Activated CD4-positive, alpha-beta T cell treated with anti-CD3 and anti-CD28 coated beads, Interleukin-2, amount 50 U/mL, for 48 hours (primary cell): ENCODE measurements at regions not wholly inside any gene's neighbourhood (a gene's known extent, or its start where the extent isn't known, plus 50 kb on each side); places are given as distances from the start of the nearest gene placed in this dataset.

ENCODE experiments used
- DNase-seq, 2 experiments: peaks; one replicate each; pipeline ENCODE4 v3.0.0-alpha.2; 2020

DNA sequence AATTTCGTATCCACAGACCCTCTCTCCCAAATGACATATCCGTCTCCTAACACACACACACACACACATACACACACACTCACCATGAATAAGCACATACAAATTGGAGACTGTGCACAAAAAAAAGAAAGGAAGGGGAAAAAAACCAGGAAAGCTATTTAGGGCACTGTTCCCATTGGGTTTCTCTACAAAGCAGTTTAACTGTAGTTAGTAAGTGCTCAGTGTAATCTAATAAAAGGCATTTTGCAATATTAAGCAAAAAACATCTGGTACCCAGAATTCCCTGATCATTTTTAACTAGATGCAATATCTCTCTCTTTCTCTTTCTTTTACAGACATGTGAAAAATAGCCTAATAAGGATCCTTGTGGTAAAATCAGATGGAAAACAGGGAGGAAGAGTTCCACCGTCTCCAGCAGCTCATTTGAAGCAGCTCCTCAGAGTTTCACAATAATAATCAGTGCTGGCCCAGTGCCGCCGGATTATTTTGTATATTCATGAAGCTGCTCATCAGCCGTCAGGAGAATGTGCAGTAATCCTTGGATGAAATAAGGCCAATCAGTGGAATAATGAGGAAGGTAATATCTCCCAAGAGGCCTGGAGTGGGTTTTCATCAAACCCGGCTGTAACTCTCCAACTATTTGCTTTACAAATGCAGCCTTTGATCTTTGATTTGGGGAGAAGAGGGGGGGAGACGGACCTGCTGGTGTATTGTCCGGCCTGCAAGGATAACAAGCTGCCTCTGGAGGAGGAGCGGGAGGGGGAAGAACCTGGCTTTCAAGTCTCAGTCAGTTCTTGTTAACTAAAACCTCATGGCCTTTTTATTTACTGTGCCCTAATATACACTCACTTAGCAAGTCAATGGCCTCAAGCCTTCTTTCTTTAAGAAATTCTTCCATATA is 227.6 kb upstream of the SMIM21 start:
- no peak for DNase-seq

DNA sequence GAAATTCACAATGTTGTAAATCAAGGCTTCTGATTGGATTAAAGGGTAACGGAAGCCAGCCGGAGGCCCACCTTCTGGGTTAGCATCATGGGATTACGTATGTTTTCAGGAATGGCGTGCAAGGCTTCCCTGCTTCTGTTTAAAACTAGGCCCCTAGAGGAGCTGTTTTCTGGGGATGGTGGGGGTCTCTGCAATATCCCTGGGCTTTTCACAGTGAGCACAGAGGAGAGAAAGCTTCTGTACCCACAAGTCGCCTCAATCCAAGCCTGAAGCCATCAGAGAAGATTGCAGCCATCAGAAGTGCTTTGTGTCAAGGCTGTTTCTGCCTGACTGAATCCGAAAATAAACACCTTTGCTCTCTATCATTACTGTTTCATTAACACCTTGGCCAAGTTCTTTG is 226.9 kb upstream of the SMIM21 start:
- DNase-seq = no peak

DNA sequence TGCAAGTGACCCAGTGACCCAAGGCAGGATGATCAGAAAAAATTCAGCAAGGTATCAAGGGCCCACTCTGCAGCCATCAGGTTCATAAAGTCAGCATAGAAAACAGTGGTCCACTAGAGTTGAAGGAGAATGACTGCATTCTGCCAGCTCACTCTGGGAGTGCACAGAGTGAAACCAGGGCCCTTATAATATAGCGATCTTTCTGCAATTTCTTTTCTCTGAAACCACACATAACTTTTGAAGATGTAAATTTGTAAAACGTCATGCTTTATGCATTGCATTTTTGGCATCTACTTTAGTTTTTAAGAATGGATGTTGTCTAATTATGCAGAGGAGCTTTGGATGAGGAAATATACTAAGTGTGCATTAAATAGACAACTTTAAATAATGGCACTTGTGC is 225.0 kb upstream of the SMIM21 start:
- no peak for DNase-seq

DNA sequence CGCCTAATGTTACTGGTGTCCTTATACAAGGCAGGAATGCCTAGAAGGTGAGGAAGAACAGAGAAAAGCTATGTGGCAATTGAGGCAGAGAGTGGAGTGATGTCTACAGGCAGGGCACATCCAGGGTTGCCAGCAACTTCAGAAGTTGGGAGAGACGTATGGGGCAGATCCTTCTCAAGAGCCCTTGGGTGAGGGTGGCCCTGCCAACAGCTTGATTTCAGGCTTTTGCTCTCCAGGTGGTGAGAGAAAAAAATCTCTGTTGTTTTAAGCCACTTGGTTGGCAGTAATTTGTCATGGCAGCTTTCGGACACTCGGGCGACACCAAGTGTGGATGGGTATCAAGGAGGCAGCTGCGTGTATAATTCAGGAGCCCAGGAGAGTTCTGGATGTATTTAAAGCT is 217.4 kb upstream of the SMIM21 start:
- no peak for DNase-seq

DNA sequence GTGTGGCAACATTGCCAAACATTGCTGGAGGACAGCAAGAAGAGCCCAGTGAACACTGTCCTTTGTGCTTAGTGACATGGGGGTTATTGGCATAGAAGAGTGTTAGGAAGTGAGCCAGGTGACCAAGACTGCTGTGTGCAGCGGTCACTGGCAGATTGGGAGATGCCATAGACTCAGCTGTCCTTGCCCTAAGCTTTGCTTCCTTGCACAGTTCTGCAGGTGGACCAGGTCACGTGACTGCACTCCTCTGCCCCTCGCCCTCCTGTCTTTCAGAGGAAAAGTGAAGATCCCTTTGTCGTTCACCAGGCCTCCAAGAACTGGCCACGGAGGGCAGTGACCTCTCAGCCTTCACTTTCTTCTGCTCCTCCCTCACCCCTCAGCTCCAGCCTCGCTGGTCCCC is 215.6 kb upstream of the SMIM21 start:
- no peak for DNase-seq

DNA sequence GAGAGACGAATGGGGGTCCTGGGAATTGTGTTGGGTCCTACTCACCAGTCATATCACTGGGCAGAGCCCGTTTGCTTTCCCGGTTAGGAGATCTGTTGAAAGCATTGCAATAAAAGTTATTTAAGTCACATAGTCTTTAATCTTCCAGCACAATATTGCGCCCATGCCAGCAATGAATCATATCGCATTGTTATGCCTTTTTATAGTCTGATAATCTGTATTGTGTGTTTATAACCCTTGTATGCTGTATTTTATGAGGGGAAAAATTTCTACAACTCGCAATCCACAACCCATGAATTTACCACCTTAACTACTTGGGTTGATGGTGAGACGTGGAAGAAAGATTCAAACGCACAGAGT is 211.9 kb upstream of the SMIM21 start:
- no peak for DNase-seq

DNA sequence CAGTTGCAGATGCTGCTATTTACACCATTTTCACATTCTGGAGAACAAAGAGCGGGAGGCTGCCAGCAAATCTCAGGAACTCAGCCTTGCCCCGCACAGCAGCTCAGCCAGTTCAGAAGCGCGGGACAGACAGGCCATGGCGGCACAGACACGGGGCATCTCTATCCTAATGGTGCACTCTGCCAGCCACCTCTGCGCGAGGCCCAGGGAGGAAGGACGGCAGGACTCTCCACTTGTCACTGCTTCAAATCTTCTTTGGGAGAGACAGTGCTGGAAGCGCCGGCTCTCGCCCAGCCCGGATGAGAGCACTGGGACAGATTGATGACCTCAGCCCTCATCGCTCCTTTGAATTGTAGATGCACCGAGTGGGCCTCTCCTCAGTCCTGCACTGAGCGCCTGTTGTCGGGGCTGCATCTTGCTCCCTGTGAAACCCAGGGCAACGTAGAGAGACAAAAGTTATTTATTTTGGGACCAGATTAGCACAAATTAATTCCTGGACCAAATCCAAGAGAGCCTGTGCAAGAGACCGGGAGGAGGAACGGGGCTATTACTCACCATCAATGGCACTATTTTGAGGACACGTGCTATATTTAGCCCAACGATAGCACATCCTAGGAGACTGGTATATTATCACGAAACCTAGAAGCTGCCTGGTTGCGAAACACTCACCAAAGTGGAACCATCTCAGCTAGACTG is 211.4 kb upstream of the SMIM21 start:
- no peak for DNase-seq

DNA sequence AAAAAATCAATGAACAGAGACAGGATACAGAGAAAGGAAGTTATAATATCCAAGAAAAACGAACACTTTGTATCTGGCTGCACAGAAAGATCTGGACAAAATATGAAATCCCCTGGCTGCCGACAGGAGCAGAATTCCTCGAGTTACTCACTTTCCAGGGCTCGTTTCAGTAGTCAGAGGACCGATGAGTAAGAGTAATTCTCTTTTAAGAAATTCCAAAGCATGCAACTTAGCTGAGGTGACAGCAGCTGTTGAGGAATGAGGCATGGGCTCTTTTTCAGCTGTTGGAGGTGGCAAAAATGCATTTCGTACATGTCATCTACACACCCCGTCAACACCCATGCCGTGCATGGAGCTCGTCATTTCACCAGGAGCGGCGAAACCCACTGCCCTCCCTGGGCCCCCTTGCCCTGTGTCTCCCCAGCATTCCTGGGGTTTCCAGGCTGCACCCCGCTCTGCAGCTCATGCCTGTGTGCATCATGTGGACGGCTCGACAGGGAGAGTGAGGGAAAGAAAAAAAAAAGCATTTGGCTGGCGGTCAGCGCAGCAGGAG is 210.8 kb upstream of the SMIM21 start:
- DNase-seq = no peak

DNA sequence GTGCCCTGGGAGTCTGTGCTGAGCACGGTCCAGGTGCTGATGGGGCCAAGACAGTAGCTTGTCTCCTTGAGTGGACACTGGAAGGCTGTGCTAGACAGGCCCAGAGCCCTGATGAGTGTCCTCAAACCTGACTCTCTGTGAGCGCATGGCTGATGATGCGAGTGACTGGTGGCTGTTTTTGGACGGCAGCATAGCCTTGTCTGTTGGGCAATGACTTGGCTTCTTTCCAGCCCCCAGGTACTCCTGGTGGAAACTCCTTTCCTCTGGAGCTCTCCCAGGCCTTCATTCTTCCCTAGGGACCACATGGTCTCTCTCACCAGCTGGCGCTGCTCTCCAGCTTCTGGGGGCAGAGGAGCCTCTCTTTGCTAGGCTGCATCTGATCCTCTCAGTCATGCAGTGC is 207.6 kb upstream of the SMIM21 start:
- DNase-seq = no peak

DNA sequence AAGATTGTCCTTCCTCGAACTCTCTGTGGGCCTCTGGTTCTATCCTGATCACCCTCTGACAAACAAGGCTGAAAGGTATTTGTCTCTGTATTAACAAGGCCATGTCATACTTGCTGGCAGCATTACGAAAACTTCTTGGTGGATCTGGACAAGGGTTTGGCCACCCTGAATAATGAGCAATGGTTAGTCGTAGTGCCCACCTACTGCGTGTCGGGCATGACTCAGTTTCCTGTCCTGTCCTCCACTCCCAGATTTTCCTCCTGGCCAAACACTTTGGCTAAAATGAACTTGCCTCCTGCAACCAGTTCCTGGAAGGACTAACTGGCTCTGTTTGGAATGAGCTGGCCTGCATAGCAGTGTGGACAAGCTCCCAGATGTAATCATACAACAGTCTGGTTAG is 198.5 kb upstream of the SMIM21 start:
- no peak for DNase-seq

DNA sequence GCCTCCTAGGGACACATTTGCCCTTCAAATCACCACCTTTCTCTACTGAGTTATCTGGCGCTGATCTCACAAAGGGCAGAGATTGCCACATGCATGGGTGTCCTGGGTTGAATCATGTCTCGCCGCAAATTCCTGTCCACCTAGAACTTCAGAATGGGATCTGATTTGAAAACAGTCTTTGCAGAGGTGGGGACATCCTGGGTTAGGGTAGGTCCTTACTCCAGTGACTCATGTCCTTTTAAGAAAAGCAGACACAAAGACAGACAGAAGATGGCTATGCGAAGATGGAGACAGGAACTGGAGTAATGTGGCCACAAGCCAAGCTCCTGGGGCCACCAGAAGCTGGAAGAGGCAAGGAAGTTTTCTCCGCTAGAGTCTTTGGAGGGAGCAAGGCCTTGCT is 197.4 kb upstream of the SMIM21 start:
- DNase-seq = no peak

DNA sequence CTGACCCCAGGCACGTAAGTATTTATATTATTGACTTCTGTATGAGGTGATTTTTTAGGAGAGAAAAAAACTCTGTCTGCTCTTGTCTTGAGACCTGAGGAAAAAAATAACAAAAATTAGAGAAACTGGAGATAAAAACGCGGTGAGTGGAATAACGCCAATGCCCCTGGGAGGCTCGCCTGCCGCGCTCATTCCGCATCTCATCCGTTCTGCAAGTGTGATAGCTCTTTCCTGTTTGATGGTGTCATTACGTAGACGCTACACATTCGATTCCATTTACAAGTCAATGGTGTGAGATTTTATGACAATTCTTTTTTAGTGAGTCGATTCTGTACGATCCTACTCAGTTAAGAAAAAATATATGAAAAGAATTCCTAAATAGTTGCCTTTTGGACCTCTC is 194.3 kb upstream of the SMIM21 start:
- DNase-seq = no peak

DNA sequence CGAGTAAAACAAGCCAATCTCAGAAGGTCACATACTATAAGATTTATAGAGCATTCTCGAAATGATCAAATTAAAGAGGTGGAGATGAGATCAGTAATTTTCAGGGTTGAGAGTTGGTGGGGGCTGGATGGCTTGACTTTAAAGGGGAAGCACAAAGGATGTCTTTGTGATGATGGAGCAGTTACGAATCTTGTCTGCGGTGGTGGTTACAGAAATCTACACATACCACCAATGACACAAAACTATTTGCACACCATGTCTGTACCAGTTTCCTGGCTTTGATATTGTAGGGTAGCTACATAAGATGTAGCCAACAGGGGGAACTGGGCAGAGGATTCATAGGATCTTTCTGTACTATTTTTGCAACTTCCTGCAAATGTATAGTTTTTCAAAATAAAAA is 190.6 kb upstream of the SMIM21 start:
- no peak for DNase-seq

DNA sequence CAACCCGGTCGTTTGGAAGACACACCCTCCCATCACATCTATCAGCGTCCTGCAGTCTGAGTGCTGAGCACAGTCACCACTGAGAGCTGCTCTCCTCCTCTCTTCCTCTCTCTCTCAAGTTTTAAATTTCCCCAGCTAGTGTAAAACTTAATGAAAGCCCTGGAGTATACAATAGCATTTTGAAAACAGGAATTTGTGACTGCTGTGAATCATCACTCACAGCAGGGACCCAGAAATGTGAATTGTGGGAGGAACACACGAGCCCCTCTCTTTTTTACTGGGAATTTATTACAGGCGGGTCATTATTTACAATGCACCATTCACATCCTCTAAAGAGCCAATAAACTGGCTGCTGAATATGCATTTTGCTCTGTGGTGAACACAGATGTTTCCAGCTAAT is 185.0 kb upstream of the SMIM21 start:
- no peak for DNase-seq

DNA sequence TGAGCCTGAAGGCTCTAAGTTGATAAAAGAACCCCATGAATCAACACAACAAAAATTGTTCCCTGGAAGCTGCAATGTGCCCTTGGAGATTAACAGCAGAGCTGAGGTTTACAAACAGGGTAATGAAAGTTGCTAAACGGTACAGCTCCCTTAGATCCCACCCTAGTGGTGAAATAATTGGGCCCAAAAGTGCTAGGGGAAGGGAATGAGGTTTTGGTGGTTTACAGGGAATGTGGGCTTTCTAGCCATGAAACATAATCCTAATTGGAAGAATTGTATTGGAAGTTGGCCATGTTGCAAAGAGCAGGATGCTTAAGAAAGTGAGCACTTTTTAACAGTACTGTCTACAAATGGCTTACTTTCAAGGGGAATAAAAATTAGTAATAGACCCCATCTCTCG is 180.2 kb upstream of the SMIM21 start:
- DNase-seq = no peak

DNA sequence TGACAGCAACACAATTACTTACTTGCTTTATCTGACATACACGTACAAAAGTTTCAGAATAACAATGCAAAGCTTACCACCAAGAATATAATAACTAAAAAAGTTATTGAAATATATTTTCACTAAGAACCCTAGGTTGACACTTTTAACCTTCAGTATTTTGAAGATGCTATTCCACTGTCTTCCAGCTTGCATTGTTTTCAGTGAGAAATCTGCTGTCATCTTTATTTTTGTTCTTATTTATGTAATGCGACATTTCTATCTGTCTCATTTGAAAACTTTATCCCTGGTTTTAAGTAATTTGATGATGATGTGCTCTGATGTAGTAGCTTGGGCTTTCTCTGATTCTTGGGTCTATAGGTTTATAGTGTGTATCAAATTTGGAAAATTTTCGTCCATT is 165.0 kb upstream of the SMIM21 start:
- no peak for DNase-seq

DNA sequence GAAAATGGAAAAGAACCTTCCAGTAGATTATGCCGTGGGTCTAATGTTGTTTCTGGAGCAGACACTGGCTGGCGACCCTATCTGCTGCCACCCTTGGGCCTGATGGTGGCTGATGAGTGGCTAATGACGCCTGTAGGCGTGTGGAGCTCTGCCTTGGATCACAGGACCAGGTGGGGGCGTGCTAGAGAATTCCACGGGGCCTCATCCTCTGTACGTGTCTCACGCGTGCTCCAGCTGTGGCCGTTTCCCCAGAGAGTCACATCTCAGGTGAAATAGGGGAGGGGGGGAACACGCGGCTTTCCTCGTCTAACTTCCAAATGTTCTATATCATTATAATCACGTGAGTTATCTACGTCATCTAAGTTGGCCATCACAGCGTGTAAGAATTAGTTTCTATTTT is 160.9 kb upstream of the SMIM21 start:
- DNase-seq = no peak

DNA sequence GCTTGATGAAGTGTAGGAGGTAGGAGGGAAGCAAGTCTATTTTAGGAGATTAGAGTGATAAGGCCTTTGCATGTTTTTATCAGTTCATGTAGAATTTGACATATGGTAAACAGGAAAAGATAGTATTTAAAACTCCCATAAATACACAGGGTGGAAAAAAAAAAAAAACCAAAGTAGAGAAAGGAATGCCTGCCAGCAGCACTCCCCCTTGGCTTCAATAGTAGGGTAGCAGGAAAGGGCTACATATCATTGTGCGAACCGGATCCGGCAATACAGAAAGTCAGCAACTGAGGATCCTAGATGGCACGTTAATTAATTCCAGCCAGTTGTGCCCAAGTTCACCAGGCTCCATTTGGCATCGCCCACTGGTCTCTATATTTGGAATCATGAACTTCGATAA is 159.6 kb upstream of the SMIM21 start:
- no peak for DNase-seq

DNA sequence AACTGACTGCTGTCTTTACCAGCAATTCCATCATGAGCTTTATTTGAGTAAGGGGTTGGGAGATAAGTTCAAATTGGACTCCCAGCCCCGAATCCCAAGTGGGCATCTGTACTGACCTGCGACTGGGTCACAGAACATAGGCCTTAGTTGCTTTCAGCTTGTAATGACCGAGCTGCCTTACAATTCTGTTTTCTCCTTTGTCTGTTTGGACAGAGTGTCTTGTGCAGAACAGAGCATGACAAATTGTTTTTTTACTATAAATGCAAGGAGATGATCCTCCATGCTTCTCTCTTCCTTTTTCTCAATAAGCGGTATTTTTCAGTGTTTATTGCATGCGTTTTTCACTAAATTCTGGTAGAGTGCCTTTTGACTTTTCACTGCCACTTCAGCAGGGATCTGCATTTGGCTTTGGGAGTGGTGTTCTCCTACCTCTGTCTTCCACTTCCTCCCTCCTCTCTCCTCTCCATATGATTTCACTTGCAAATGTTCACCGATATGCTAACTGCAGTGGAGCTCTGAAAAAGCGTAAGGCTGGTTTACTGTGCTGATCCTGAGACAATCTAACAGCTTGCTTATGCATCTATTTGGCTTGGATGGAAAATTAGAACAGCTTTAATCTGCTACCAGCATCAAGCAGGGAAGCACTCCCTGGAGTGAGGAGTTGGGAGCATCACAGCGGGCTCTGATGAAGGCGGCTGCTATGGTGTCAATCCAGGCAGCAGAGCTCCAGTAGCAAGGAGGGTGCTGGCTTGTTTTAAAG is 158.8 kb upstream of the SMIM21 start:
- DNase-seq = no peak

DNA sequence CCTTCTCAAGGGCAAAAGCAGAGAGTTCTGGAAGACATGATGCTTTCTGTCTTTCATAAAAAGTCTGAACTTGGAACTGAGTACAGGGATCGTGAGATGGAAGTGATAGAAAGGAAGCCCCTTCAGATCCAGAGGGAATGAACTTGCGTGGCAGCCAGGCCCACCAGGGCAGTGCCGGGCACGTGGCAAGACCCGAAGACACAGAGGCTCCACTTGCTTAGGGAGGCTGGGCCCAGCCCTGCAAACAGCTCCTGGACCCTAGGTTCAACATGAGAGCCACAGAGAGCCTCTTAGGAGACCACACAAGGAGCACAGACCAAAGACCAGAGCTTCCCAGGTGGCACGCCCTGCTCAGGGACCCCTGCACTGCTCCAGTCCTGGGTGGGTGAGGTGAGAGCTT is 155.4 kb upstream of the SMIM21 start:
- no peak for DNase-seq

DNA sequence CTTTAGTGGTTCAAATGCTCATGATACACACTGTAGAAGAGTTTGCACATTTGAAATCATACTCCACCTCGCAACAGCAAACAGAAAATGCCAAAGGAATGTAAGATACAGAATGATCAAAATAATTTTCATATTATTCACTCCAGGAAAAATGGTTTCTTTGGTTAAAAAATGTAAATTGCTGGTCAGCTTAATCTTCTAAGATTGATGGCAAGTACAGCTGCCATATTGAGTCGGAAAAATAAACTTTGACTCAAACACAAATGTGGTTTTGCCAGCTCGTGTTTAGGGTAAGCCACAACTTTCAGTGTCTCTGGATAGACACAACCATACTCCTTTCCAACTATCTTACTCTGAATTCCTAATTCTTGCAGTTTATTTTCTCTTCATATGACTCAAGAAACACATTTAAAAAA is 154.9 kb upstream of the SMIM21 start:
- no peak for DNase-seq

DNA sequence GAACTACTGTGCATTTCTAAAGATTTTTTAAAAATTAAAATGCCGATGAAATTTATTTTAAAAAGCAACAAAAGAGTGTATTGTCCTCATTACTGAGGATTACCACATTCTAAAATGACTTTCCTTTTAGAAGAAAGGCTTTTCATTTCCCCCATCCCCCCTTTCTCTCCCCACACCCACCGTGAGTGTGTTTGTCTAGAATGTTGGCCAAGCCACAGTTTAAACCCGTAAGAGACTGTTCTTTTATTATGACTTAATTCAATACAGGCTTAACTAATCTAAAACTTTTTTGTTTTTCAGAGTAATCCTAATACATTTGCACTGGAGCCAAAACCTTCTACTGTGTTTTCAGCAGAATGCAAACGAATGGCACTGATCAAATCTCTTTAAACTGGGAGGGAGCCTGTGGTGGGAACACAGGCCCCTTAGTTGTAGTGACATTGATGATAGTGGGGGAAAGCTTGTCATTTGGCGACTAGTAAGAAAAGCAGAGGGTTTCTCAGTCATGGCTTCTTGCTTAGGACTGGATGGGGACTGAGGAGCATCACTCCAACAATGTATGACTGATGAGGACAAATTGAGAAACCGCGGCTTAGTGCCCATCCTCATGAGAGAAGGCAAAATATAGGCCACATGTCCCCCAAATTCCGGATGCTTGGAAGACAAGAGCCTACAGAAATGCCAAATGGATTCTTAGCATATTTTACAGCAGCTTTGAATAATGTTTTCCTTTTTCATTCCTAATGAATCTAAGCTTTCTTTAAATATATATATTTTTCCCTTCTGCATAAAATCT is 154.0 kb upstream of the SMIM21 start:
- DNase-seq = no peak

DNA sequence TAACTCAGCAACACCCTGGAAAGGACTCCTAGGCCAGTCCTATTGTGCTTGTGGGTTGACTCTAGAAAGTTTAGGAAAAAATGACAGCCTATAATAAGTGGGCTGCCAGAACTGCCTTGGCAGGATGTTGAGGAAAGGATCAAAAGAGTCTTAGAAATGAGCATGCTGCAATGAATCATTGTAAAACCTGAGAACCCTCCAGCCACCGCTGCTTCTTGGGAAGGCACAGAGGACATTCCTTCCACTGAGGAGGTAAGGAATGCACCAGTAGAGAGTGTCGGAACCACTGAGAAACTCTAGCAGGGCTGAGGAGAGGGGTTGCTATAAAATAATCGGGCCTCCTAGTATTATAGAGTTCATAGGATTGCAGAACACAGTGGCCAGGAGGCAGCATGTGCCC is 146.7 kb upstream of the SMIM21 start:
- no peak for DNase-seq
